HUDEP-2 (cell line): ENCODE measurements at regions not wholly inside any gene's neighbourhood (a gene's known extent, or its start where the extent isn't known, plus 50 kb on each side); places are given as distances from the start of the nearest gene placed in this dataset.
"Not testable (repeated sequence)": the region's sequence is repeated elsewhere in the genome, so short reads cannot be mapped to it uniquely, and the experiment has no call there.

ENCODE experiments used
- DNase-seq, 76 experiments: peaks; one replicate each; lab custom pipeline; 2025; ENCODE audit not compliant: unreplicated experiment in 76 of 76; lab: John Stamatoyannopoulos, UW

GRCh38 chr10:63901881-63902280 is 380.7 kb downstream of the REEP3 start:
- no peak for DNase-seq

- no peak for DNase-seq
These were observed 389.6 kb downstream of the REEP3 start for GRCh38 chr10:63910806-63911205.

GRCh38 chr10:63915240-63915639 is 394.0 kb downstream of the REEP3 start:
- DNase-seq: no peak

GRCh38 chr10:63917363-63917762 is 396.2 kb downstream of the REEP3 start:
- DNase-seq: no peak

GRCh38 chr10:63919575-63920279 is 398.5 kb downstream of the REEP3 start:
- no peak for DNase-seq

GRCh38 chr10:63920926-63921325 is 399.7 kb downstream of the REEP3 start:
- no peak for DNase-seq

- no peak for DNase-seq
These were observed 400.8 kb downstream of the REEP3 start for GRCh38 chr10:63921908-63922467.

- no peak for DNase-seq
These were observed 401.5 kb downstream of the REEP3 start for GRCh38 chr10:63922468-63923284.

GRCh38 chr10:63929831-63930467 is 408.7 kb downstream of the REEP3 start:
- no peak for DNase-seq

- DNase-seq: no peak
These were observed 409.4 kb downstream of the REEP3 start for GRCh38 chr10:63930584-63930983.

GRCh38 chr10:63935705-63936104 is 414.5 kb downstream of the REEP3 start:
- DNase-seq: peak in 1 of 76 experiments; percentile 1

- no peak for DNase-seq
These were observed 419.2 kb downstream of the REEP3 start for GRCh38 chr10:63940277-63940922.

GRCh38 chr10:63964406-63964805 is 443.2 kb downstream of the REEP3 start:
- no peak for DNase-seq

GRCh38 chr10:63965846-63966245 is 444.6 kb downstream of the REEP3 start:
- no peak for DNase-seq

GRCh38 chr10:63972949-63973827 is 452.0 kb downstream of the REEP3 start:
- DNase-seq: no peak

- peak in 43 of 76 experiments; percentile 0 to 69 (median 17) for DNase-seq
These were observed 455.3 kb downstream of the REEP3 start for GRCh38 chr10:63976538-63976937.

- peak in 21 of 76 experiments; percentile 0 to 45 (median 7) for DNase-seq
These were observed 456.2 kb downstream of the REEP3 start for GRCh38 chr10:63977329-63977923.

GRCh38 chr10:63980870-63981269 is 459.7 kb downstream of the REEP3 start:
- DNase-seq: not testable (repeated sequence)

- DNase-seq: not testable (repeated sequence)
These were observed 462.9 kb downstream of the REEP3 start for GRCh38 chr10:63984061-63984460.
